HCEC 1CT (cell line): ENCODE measurements at regions not wholly inside any gene's neighbourhood (a gene's known extent, or its start where the extent isn't known, plus 50 kb on each side); places are given as distances from the start of the nearest gene placed in this dataset.
"Not testable (repeated sequence)": the region's sequence is repeated elsewhere in the genome, so short reads cannot be mapped to it uniquely, and the experiment has no call there.

Experiments
- DNase-seq: peaks from one replicate; pipeline ENCODE4 v3.0.0-alpha.2; 2017

DNA sequence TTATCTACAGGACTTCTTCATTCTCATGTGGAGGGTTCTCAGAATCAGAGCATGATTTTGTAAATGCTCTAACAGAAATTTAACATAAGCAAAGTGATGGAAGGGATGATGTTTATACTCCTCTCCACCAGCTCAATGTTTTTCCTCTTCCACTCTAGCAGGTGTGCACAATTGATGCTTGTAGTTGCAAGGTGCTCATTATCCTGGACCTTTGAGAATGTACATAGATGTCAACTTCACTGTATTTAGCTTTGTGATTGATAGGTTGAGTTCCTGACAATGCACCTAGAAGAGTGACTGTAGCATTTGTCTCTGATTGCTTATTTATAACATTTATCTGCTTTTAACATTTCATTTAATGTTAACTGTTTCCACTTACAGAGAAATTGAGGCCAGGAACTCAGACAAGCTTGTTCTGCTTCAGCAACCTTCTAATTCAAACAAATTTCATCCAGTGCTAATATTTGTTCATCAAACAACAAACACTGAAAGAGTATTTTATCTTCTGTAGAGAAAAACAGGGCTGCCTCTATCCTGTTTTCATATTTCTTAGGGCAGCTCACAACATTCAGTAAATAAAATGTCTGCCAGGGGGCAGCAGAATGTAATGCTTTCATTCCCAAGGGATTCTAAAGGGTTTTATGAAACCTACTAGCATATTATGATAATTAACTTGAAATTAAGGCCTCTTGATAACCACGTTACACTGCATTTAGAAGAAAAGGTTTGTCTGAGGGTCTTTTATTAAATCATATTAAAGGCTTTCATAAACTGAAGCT, 127.9 kb upstream of the NOL4 start:
- DNase-seq = no peak

DNA sequence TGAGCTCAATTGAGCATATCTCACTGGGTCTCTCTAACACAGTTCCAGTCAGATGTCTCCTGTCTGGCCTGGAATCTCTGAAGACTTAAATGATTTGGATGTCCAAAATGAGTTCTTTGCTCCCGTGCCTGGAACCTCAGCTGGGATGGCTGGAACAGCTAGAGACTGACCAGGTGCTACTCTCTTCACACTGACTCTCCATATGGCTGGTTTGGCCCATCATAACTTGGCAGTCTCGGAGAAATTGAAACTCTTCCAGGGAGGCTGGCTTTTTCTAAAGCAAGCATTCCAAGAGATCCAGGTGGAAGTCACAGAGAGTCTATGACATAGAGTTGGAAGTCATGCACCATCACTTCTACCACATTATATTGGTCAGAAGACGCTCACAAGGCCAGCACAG, 129.6 kb upstream of the NOL4 start:
- DNase-seq = no peak

DNA sequence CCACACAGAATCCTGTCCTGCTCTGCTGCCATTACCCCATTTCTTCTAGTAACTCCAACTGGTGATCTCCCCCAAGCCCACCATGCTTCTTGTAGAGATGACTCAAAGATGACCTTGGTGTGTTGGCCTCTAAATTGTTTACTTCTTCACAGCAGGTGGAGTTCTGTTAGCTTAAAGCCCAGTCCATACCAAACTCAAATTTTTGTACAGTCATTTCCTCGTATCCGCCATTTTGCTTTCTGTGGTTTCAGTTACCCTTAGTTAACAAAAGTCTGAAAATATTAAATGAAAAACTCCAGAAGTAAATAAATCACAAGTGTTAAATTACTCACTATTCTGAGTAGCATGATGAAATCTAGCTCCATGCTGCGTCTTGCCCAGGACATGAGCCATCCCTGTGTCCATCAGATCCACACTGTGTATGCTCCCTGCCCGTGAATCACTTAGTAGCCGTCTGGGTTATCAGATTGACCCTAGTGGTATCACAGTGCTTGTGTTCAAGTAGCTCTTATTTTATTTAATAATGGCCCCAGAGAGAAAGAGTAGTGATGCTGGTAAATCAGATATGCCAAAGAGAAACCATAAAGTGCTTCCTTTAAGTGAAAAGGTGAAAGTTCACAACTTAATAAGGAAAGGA, 133.3 kb upstream of the NOL4 start:
- DNase-seq = no peak

DNA sequence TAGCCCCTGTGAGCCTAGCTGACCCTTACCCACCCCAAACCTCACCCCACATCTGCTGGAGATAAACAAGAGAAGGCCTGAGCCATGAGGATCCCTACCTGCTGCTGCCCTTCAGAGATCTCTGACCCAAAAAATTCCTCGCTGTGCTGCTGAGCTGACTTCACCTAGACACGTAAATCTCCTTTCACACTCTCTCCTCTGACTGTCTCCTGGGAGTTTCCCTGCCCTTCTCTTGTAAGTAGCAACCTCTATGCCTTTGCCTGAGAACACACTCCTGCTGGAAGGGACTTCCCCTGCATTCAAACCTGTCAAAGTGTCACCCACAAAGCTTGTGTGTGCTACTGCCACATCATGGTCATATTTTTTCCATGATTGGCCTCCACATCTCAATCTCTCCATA, 134.2 kb upstream of the NOL4 start:
- DNase-seq = no peak

DNA sequence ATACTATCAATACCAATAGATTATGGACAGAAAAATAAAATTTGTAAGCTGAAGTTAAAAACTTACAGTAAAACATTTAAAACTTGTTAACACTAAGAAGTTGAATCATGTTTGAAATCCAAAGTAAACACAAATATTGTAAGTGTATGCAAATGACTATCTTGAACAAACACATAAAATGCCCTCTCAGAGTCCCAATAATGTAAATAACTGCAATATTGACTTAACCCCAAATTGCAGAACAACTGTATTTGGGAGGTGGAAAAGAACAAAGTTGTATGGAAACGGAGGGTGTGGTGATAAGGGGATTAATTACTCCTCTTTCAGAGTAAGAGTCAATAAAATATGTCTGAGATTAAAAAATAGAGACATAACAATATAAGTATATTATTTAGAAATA, 140.0 kb upstream of the NOL4 start:
- DNase-seq = no peak

DNA sequence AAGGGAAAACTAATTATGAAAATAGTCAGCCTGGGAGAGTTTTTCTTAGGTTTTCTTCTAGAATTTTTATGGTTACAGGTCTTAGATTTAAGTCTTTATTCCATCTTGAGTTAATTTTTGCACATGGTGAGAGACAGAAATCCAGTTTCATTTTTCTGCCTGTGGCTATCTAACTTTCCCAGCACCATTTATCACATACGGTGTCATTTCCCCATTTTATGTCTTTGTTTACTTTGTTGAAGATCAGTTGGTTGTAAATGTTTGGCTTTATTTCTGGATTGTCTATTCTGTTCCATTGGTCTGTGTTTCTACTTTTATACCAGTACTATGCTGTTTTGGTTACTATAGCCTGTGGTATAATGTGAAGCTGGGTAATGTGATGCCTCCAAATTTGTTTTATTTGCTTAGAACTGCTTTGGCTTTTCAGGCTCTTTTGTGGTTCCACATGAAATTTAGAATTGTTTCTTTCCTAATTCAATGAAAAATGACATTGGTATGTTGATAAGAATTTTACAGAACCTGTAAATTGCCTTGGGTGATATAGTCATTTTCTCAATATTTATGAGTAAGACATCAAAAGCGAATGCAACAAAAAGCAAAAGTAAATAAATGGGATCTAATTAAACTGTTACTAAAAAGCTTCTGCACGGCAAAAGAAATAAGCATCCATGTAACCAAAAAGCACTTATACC, 146.1 kb upstream of the NOL4 start:
- DNase-seq = no peak

DNA sequence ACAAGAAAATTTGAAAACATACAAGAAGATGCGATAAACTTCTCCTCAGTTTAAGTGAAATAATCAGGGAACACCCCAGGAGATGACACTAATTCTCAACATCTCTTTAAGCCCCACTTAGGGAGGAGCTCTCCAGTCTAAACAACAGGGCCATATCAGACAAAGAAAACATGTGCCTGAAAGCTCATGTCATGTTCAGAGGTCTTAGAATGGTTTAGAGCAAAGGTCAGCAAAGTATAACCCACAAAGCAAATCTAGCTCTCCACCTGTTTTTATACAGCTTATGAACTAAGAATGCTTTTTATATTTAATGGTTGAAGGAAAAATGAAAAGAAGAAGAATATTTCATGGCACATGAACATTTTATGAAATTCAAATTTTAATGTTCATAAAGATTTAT, 155.6 kb upstream of the NOL4 start:
- no peak for DNase-seq

DNA sequence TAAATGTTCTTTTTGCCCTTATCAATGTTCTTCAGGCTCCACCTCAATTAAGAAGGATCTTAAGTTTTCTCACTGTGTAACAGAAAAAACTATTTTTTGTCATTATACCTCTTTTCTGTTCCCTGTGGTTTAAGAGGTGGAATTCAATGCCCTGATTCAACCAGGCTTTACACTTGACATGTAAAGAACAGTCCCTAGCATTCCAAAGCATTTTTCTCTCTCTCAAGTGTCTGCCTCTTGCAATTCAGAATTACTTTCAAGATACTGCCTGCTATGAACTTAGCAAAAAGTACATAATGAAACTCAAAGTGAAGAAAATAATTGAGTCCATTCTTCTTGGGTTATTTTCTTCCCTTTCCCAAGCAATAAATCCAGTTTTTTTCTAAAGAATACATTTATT, 160.6 kb upstream of the NOL4 start:
- no peak for DNase-seq

DNA sequence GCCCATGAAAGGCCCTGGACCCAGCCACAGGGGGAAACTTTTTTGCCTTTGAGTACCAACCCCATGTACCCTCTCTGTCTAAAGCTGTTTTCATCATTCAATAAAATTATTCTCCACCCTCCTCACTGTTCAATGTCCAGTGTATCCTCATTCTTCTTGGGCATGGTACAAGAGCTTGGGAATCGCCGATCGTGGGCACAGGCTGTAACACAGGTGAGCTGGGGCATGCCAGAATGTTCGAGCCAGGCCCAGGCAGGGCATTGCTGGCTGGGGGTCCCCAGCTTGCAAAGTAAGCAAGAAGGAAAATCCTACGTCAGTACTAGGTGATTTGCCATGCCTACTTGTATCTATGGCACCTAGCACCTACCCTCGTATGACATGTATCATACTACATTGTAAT, 162.1 kb upstream of the NOL4 start:
- no peak for DNase-seq

DNA sequence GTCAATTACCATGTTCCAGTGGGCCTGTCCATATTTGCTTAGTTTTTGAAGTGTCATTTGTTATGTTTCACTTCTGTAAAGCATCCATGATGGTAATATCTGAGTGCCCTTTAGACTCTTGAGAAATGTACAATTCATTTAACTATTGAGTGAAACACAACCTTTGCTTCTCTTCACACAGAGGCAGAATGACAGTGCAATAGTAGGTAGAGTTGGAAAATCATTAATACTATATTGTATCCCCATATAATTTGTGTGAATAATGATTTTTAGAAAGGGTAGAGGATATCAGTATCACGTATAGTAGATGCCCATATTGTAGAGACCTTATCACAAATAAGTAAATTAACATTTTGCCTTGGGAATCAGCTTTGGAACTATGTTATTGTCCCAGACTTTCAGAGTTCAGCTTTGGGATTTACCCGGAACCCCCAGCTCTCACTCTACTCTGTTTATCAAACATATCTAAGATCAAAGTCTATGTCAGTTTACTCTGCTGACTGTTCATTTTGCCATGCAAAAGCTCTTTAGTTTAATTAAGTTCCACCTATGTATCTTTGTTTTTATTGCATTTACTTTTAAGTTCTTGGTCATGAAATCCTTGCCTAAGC, 172.7 kb upstream of the NOL4 start:
- DNase-seq = no peak

DNA sequence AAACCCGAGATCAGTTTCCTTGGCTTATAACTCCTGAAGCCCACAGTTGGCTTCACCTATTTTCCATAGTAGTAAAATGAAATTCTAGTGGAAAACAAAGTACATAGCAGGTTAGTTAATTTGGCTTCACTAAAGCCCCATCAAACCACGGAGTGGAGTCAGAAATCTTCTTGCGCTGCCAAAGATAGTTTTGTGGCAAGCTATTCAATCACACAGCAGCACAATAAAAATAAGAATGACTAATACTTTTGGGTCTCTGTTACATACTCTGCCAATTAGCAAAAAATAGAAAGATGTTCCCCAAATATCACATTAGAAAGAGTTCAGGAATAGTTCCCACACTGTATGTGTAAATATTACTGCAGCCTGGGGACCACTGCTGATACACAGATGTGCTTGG, 175.2 kb upstream of the NOL4 start:
- no peak for DNase-seq

DNA sequence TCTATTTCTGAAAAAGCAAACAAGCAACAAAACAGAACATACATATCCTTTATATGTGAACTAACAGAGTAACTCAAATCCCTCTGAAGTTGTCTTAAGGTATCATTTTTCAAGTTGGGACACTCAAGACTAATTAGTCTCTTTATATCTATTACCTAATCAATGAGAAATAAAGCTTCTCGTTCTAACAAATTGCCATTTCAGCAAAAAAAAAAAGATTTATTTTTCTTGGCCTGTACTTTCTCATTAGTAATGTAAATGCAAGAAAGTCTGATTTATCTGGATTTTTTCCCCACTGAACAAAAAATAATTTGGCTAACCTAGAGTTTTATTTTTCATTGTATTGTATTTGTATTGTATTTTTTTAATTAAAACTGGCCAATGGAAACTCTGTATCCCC, 176.1 kb upstream of the NOL4 start:
- DNase-seq = no peak

DNA sequence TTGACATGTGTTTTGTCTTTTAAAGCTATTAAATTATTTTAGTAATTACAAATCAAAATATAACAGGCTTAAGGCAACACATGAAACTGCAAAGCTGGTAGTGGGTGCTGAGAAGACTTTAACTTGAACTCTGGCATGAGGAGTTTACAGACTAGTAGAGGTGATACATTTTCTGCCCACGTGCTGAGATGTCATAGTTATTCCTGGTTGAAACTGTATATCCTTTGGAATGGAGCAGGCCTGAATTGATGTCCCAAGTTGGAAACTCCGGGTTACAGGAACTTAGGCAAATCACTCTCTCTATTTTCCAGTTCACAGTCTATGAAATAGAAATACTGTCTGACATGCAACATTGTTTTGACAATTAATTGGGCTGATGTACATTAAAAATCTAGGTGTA, 177.1 kb upstream of the NOL4 start:
- no peak for DNase-seq

DNA sequence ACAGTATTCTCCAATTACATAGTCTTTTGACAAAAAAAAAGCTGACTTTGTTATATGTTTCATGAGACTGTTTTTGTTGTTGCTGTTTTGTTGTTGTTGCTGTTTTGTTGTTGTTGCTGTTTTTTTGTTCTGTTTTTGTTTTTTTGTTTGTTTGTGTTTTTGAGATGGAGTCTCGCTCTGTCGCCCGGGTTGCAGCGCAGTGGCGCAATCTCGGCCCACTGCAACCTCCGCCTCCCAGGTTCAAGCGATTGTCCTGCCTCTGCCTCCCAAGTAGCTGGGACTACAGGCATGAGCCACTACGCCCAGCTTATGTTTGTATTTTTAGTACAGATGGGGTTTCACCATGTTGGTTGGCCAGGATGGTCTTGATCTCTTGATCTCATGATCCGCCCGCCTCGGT, 182.8 kb upstream of the NOL4 start:
- DNase-seq = not testable (repeated sequence)

DNA sequence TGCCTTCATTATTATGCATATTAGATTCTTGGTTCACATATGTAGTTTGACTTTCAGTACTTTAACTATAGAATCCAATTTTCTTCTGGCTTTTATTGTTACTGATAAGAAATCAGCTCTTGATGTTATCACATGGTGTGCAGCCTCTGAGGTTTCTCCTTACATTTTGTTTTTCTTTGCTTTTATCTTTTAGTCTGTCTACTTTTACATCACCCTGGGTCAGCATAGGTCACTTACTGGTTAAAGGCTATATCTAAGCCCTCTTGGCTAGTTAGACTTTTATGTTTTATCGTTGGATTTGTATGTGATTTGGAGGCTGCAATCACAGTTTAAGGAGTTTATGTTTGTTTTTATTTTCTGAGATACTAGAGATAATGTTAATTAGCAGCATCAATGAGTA, 187.2 kb upstream of the NOL4 start:
- no peak for DNase-seq

DNA sequence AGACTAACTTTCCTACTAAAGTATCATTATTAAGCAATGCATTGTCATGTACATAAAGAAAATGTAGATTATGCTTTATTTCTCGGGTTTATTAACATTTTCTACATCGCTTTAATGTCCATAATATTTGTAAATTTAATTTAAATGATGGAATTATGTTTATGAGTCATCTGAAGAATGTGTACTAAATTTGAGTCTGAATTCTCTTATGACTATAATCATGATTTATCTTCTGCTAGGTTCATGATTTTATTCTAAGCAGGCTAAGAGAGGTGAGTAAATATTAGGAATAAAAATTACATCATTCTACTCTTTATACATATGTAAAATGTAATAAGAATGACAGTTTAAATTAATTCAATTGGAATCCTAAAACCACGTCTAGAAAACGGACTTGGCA, 206.3 kb upstream of the NOL4 start:
- DNase-seq = no peak

DNA sequence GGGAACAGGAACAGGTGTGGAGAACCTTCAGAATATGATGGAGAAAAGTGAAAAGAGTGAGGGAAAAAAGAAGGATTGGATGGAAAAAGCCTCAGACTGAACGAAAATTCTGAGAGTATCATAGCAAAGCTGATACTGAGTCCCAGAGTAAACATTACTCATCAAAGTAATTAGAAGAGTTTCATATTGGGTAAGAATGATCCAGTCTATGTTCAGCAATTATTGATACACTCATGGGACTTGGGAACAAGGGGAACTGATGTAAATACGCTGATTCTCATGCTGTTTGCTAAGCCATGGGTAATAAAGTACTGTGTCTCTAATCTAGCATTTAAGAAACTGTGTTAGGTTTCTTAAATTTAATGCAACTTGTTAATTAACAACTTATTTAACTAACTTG, 219.9 kb upstream of the NOL4 start:
- DNase-seq = no peak

DNA sequence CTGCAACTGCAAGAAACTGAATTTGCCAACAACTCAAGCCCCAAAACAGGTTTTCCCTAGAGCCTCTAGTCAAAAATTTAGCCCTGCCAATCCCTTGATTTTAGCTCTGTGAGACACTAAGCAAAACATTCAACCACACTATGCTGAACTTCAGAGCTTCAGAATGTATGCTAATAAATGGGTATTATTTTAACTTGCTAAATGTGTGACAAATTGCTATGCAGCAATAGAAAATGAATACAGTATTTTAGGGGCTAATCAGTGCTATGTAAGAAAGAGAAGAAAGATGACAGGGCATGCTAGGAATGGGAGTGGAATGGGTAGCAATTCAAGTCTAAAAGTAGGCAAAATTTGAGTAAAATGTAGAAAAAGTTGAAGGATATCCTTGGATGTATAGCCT, 223.9 kb upstream of the NOL4 start:
- DNase-seq = no peak

DNA sequence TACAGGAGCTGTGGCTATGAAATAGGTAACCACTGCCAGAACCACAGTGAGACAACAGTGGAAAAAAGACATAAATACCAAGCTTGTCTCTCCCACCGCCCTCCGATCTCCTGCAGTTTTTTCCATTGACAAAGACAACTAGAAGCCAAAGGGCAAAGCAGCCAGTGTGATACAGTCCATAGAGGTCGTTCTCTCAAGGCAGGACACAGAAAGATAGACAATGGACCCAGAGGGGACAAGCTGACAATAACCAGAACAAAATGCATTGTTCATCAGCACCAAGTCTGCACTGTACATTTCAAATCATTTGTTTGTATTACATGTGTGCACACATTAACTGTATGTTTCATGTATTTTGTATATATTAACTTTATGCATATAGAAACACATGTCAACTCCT, 233.0 kb upstream of the NOL4 start:
- no peak for DNase-seq

DNA sequence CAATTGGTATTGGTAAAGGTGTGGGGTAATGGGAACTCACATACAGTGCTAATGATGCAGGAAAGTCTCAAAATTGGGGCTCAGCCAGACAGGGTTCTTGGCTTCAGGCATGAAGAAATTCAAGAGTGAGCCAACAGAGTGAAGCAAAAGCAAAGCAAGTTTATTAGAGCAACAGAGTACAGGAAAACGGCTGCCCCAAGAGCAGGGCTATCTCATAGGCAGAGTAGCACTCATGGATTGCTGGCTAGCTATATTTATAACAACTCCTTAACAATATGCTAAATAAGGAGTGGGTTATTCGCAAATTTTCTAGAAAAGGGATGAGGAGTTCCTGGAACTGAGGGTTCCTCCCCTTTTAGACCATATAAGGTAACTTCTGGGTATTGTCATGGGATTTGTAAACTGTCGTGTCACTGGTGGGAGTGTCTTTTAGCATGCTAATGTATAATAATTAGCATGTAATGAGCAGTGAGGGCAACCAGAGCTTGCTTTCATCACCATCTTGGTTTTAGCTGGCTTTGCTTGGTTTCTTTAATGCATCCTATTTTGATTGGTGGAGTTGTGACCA, 233.8 kb upstream of the NOL4 start:
- DNase-seq = no peak

DNA sequence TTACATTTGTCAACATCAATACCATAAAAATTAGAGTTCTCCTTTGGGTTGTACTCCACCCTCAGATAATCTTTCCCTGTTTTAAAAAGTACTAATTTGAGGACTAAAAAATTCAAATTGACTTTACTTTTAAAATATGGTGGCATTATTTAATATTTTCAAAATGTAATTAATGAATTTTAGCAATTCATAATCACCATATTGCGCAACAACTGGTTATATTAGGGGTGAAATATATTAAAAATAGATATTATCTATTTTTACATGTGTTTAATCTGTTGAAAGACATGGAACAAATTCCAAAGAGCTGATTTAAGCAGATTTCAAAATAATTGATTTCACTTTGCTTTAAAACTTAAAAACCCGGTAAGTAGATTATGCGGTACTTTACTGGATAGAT, 236.6 kb upstream of the NOL4 start:
- DNase-seq = no peak

DNA sequence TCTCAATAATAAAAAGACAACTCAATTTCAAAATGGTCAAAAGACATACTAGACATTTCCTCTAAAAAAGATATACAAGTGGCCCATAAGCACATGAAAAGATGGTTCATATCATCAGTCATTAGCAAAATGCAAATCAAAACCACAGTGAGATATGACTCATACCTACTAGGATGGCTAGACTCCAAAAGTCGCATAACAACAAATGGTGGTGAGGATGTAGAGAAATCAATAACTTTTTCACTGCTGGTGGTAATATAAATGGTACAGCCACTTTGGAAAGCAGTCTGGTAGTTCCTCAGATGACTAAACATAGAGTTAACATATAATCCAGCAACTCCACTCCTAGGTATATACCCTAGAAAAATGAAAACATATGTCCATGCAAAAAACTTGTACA, 242.3 kb upstream of the NOL4 start:
- DNase-seq = no peak

DNA sequence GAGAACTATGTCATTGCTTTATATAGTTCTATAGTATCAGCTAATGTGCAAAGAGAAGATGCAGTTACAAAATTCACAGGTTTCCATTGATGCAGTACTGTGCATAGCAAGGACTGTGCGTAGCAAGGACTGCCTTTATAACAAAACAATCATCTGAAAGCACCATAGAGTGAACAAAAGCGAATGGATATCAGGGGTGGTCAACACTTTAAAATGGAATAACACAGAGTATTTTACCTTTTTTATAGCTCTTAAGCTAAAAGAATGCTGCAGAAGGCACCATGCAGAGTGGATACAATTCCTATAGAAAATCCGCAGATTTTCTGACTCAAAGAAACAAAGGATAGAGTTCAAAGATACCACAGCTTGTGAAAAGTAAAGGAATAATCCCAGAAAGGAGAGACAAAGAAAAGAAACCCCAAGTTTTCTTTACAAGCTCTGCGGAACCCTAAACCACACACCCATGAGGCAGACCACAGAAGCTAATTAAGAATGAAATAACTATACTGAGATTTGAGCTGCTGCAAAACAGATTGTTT, 229.9 kb upstream of the DTNA start:
- no peak for DNase-seq
